Endothelial cell (in vitro differentiated cells): ENCODE measurements at regions not wholly inside any gene's neighbourhood (a gene's known extent, or its start where the extent isn't known, plus 50 kb on each side); places are given as distances from the start of the nearest gene placed in this dataset.
"Not testable (repeated sequence)": the region's sequence is repeated elsewhere in the genome, so short reads cannot be mapped to it uniquely, and the experiment has no call there.

Experiments used
- DNase-seq: peaks from one replicate; pipeline ENCODE4 v3.0.0; 2021; ENCODE audit warnings: low spot score
- H3K27ac Mint-ChIP-seq: one replicate; pipeline ENCODE4 v1.8.0; 2021; ENCODE audit warnings: mixed read lengths, inconsistent platforms; ENCODE audit not compliant: unreplicated experiment
- H3K27me3 Mint-ChIP-seq: one replicate; pipeline ENCODE4 v1.8.0; 2021; ENCODE audit warnings: mild to moderate bottlenecking, moderate library complexity, mixed read lengths, inconsistent platforms; ENCODE audit not compliant: unreplicated experiment
- H3K36me3 Mint-ChIP-seq: one replicate; pipeline ENCODE4 v1.8.0; 2021; ENCODE audit warnings: mild to moderate bottlenecking, low read depth, mixed read lengths, inconsistent platforms; ENCODE audit not compliant: unreplicated experiment
- H3K4me1 Mint-ChIP-seq: one replicate; pipeline ENCODE4 v1.8.0; 2021; ENCODE audit warnings: mild to moderate bottlenecking, mixed read lengths, inconsistent platforms; ENCODE audit not compliant: unreplicated experiment
- H3K4me3 Mint-ChIP-seq: one replicate; pipeline ENCODE4 v1.8.0; 2021; ENCODE audit warnings: mild to moderate bottlenecking, mixed read lengths, inconsistent platforms; ENCODE audit not compliant: unreplicated experiment
- H3K9me3 Mint-ChIP-seq: one replicate; pipeline ENCODE4 v1.8.0; 2021; ENCODE audit warnings: mixed read lengths, inconsistent platforms; ENCODE audit not compliant: unreplicated experiment
- CTCF ChIP-seq: fragments of 200-600 bp; sonication (generic); IDR thresholded peaks from one replicate; pipeline ENCODE4 v1.5.0; 2021; ENCODE audit warnings: antibody characterized with exemption; ENCODE audit not compliant: unreplicated experiment

GRCh38 chr9:102225841-102226441 is 487.5 kb upstream of the GRIN3A start:
- H3K27ac Mint-ChIP-seq = no peak overlapping the region
- DNase-seq = no peak
- no peak overlapping the region for H3K4me3 Mint-ChIP-seq
- H3K36me3 Mint-ChIP-seq = no peaks in the 10 kb centered on the region
- H3K4me1 Mint-ChIP-seq = no peaks in the 10 kb centered on the region
- H3K9me3 Mint-ChIP-seq = peaks cover 10% of the 10 kb centered on the region
- H3K27me3 Mint-ChIP-seq = peaks cover 2% of the 10 kb centered on the region
- no peak for TF ChIP-seq CTCF

- H3K27ac Mint-ChIP-seq, H3K36me3 Mint-ChIP-seq, H3K27me3 Mint-ChIP-seq, H3K4me1 Mint-ChIP-seq, H3K4me3 Mint-ChIP-seq, DNase-seq, H3K9me3 Mint-ChIP-seq: not testable (repeated sequence)
These were observed 485.1 kb upstream of the GRIN3A start for GRCh38 chr9:102223320-102224136.

- no peak for DNase-seq
- Mint-ChIP-seq H3K4me3 (no peak overlapping the region), H3K27me3 (peaks cover 1% of the 10 kb centered on the region), H3K27ac (no peak overlapping the region), H3K4me1 (no peaks in the 10 kb centered on the region), H3K36me3 (no peaks in the 10 kb centered on the region), H3K9me3 (peaks cover 4% of the 10 kb centered on the region)
- no peak for TF ChIP-seq CTCF
These were observed 470.7 kb upstream of the GRIN3A start for GRCh38 chr9:102209176-102209575.

GRCh38 chr9:102206432-102206831 is 468.0 kb upstream of the GRIN3A start:
- Mint-ChIP-seq H3K27me3 (no peaks in the 10 kb centered on the region), H3K36me3 (no peaks in the 10 kb centered on the region), H3K9me3 (peaks cover 4% of the 10 kb centered on the region), H3K27ac (no peak overlapping the region), H3K4me1 (no peaks in the 10 kb centered on the region), H3K4me3 (no peak overlapping the region)
- TF ChIP-seq CTCF = no peak
- DNase-seq = no peak

- no peak for DNase-seq
- TF ChIP-seq CTCF = no peak
- Mint-ChIP-seq H3K9me3 (peaks cover 8% of the 10 kb centered on the region), H3K4me3 (no peak overlapping the region), H3K4me1 (no peaks in the 10 kb centered on the region), H3K27me3 (no peaks in the 10 kb centered on the region), H3K36me3 (no peaks in the 10 kb centered on the region), H3K27ac (no peak overlapping the region)
These were observed 466.8 kb upstream of the GRIN3A start for GRCh38 chr9:102205251-102205650.
